NT2/D1 (cell line): ENCODE measurements at regions not wholly inside any gene's neighbourhood (a gene's known extent, or its start where the extent isn't known, plus 50 kb on each side); places are given as distances from the start of the nearest gene placed in this dataset.
A peak's percentile ranks its signal among the peaks of the same experiment; 100 is the strongest.

ENCODE experiments used
- DNase-seq: peaks from one replicate; pipeline ENCODE4 v3.0.0-alpha.2; 2011; ENCODE audit warnings: low read depth, low spot score
- H3K27me3 ChIP-seq: 2 replicates; pipeline ENCODE4 v1.6.0; 2011; ENCODE audit warnings: mild to moderate bottlenecking; ENCODE audit not compliant: insufficient read length, insufficient read depth
- H3K36me3 ChIP-seq: 2 replicates; pipeline ENCODE4 v1.6.1; 2011; ENCODE audit warnings: mild to moderate bottlenecking, low read length, mixed read lengths; ENCODE audit not compliant: insufficient read depth, insufficient read length
- H3K4me1 ChIP-seq: 2 replicates; pipeline ENCODE4 v1.5.1; 2011; ENCODE audit not compliant: insufficient read depth, insufficient read length
- H3K4me3 ChIP-seq: 2 replicates; pipeline ENCODE4 v1.5.1; 2011; ENCODE audit warnings: low read depth; ENCODE audit not compliant: insufficient read length
- H3K9ac ChIP-seq: 2 replicates; pipeline ENCODE4 v1.6.0; 2011; ENCODE audit warnings: low read depth; ENCODE audit not compliant: insufficient read length
- H3K9me3 ChIP-seq: 2 replicates; pipeline ENCODE4 v1.5.1; 2011; ENCODE audit warnings: mild to moderate bottlenecking, low read length; ENCODE audit not compliant: insufficient read depth
- SUZ12 ChIP-seq: IDR thresholded peaks from 2 replicates; pipeline ENCODE4 v1.6.1; 2011; ENCODE audit not compliant: insufficient read length, insufficient read depth; ENCODE audit errors: extremely low read depth
- YY1 ChIP-seq: IDR thresholded peaks from 2 replicates; pipeline ENCODE4 v1.6.1; 2011; ENCODE audit not compliant: insufficient read length, insufficient read depth
- ZNF274 ChIP-seq: IDR thresholded peaks from 2 replicates; pipeline ENCODE4 v1.6.1; 2011; ENCODE audit warnings: mild to moderate bottlenecking, low read depth, low read length

GRCh38 chr17:13973960-13974651 is 95.2 kb upstream of the COX10 start:
- Histone ChIP-seq H3K9me3 (no peaks in the 10 kb centered on the region), H3K9ac (no peak overlapping the region), H3K36me3 (no peaks in the 10 kb centered on the region), H3K4me1 (no peaks in the 10 kb centered on the region), H3K4me3 (no peak overlapping the region), H3K27me3 (no peaks in the 10 kb centered on the region)
- TF ChIP-seq SUZ12 (no peak), ZNF274 (no peak), YY1 (no peak)
- DNase-seq: no peak

- H3K4me1 ChIP-seq: no peaks in the 10 kb centered on the region
- no peaks in the 10 kb centered on the region for H3K36me3 ChIP-seq
- H3K27me3 ChIP-seq: no peaks in the 10 kb centered on the region
- no peak for DNase-seq
- H3K9me3 ChIP-seq: no peaks in the 10 kb centered on the region
- no peak overlapping the region for H3K4me3 ChIP-seq
- H3K9ac ChIP-seq: no peak overlapping the region
- no peak for TF ChIP-seq SUZ12
- no peak for TF ChIP-seq ZNF274
- TF ChIP-seq YY1: no peak
Observed at GRCh38 chr17:13977837-13978236, 91.5 kb upstream of the COX10 start.

- H3K27me3 ChIP-seq: no peaks in the 10 kb centered on the region
- TF ChIP-seq ZNF274 (no peak), YY1 (no peak), SUZ12 (no peak)
Observed at GRCh38 chr17:13978478-13978877, 90.8 kb upstream of the COX10 start.

GRCh38 chr17:13981881-13982280 is 87.4 kb upstream of the COX10 start:
- TF ChIP-seq ZNF274: no peak
- TF ChIP-seq SUZ12: no peak
- TF ChIP-seq YY1: no peak
- no peaks in the 10 kb centered on the region for H3K9me3 ChIP-seq
- H3K27me3 ChIP-seq: no peaks in the 10 kb centered on the region
- no peaks in the 10 kb centered on the region for H3K4me1 ChIP-seq
- no peaks in the 10 kb centered on the region for H3K36me3 ChIP-seq
- no peak overlapping the region for H3K4me3 ChIP-seq
- H3K9ac ChIP-seq: no peak overlapping the region
- DNase-seq: no peak

More at GRCh38 chr17:13978478-13978877, 90.8 kb upstream of the COX10 start:
- DNase-seq: peak; percentile 0
- H3K4me1 ChIP-seq: no peaks in the 10 kb centered on the region
- no peak overlapping the region for H3K9ac ChIP-seq
- H3K36me3 ChIP-seq: no peaks in the 10 kb centered on the region
- no peak overlapping the region for H3K4me3 ChIP-seq
- H3K9me3 ChIP-seq: no peaks in the 10 kb centered on the region

- H3K9ac ChIP-seq: no peak overlapping the region
- no peak for DNase-seq
- no peaks in the 10 kb centered on the region for H3K36me3 ChIP-seq
- H3K4me3 ChIP-seq: no peak overlapping the region
- no peaks in the 10 kb centered on the region for H3K27me3 ChIP-seq
- TF ChIP-seq YY1 (no peak), SUZ12 (no peak), ZNF274 (no peak)
- no peaks in the 10 kb centered on the region for H3K9me3 ChIP-seq
- no peaks in the 10 kb centered on the region for H3K4me1 ChIP-seq
Observed at GRCh38 chr17:13984956-13985355, 84.3 kb upstream of the COX10 start.

GRCh38 chr17:13986855-13987254 is 82.4 kb upstream of the COX10 start:
- TF ChIP-seq SUZ12 (no peak), ZNF274 (no peak), YY1 (no peak)
- H3K9ac ChIP-seq: no peak overlapping the region
- H3K36me3 ChIP-seq: no peaks in the 10 kb centered on the region
- no peak for DNase-seq
- H3K4me3 ChIP-seq: no peak overlapping the region
- no peaks in the 10 kb centered on the region for H3K4me1 ChIP-seq
- no peaks in the 10 kb centered on the region for H3K9me3 ChIP-seq
- no peaks in the 10 kb centered on the region for H3K27me3 ChIP-seq

GRCh38 chr17:13989138-13989537 is 80.2 kb upstream of the COX10 start:
- Histone ChIP-seq H3K4me3 (no peak overlapping the region), H3K36me3 (no peaks in the 10 kb centered on the region), H3K9me3 (no peaks in the 10 kb centered on the region), H3K9ac (no peak overlapping the region), H3K4me1 (no peaks in the 10 kb centered on the region), H3K27me3 (no peaks in the 10 kb centered on the region)
- no peak for DNase-seq
- TF ChIP-seq SUZ12 (no peak), YY1 (no peak), ZNF274 (no peak)
